ENCODE measurements at regions not wholly inside any gene's neighbourhood (a gene's known extent, or its start where the extent isn't known, plus 50 kb on each side); places are given as distances from the start of the nearest gene placed in this dataset.

GRCh38 chr13:42484386-42484785, 89.6 kb upstream of the TNFSF11 start:
- Histone ChIP-seq H3K27ac (no peak overlapping the region), H3K4me1 (no peaks in the 10 kb centered on the region), H3K27me3 (no peaks in the 10 kb centered on the region), H3K36me3 (no peaks in the 10 kb centered on the region), H3K4me3 (no peak overlapping the region), H3K9me3 (no peaks in the 10 kb centered on the region)
- DNase-seq (no peak), ATAC-seq (no peak)
- TF ChIP-seq CTCF (IDR thresholded peaks at IDR 0.05) = no peak
- intact Hi-C loops (cut with DNase I) = no loop called here

- H3K4me3 ChIP-seq = no peak overlapping the region
- no peak for DNase-seq
- H3K9me3 ChIP-seq = no peaks in the 10 kb centered on the region
- ATAC-seq = no peak
- no peak overlapping the region for H3K27ac ChIP-seq
- no peaks in the 10 kb centered on the region for H3K36me3 ChIP-seq
- H3K4me1 ChIP-seq = no peaks in the 10 kb centered on the region
- TF ChIP-seq CTCF (IDR thresholded peaks at IDR 0.05) = no peak
- intact Hi-C loops (cut with DNase I) = no loop called here
- H3K27me3 ChIP-seq = no peaks in the 10 kb centered on the region
These were observed 88.7 kb upstream of the TNFSF11 start for GRCh38 chr13:42485272-42485671.

GRCh38 chr13:42486711-42487198, 87.2 kb upstream of the TNFSF11 start:
- intact Hi-C loops (cut with DNase I) = no loop called here
- no peak for ATAC-seq
- Histone ChIP-seq H3K4me3 (no peak overlapping the region), H3K36me3 (no peaks in the 10 kb centered on the region), H3K4me1 (no peaks in the 10 kb centered on the region), H3K27me3 (no peaks in the 10 kb centered on the region), H3K27ac (no peak overlapping the region), H3K9me3 (no peaks in the 10 kb centered on the region)
- no peak for DNase-seq
- TF ChIP-seq CTCF (IDR thresholded peaks at IDR 0.05) = no peak

- H3K4me1 ChIP-seq = no peaks in the 10 kb centered on the region
- H3K4me3 ChIP-seq = no peak overlapping the region
- no peak for TF ChIP-seq CTCF (IDR thresholded peaks at IDR 0.05)
- H3K9me3 ChIP-seq = no peaks in the 10 kb centered on the region
- intact Hi-C loops (cut with DNase I) = no loop called here
- DNase-seq (no peak), ATAC-seq (no peak)
- no peak overlapping the region for H3K27ac ChIP-seq
- H3K36me3 ChIP-seq = no peaks in the 10 kb centered on the region
- no peaks in the 10 kb centered on the region for H3K27me3 ChIP-seq
These were observed 86.7 kb upstream of the TNFSF11 start for GRCh38 chr13:42487221-42487620.

- Histone ChIP-seq H3K4me1 (no peaks in the 10 kb centered on the region), H3K4me3 (no peak overlapping the region), H3K27me3 (no peaks in the 10 kb centered on the region), H3K9me3 (no peaks in the 10 kb centered on the region), H3K36me3 (no peaks in the 10 kb centered on the region), H3K27ac (no peak overlapping the region)
- DNase-seq = no peak
- intact Hi-C loops (cut with DNase I) = no loop called here
- no peak for TF ChIP-seq CTCF (IDR thresholded peaks at IDR 0.05)
- ATAC-seq = no peak
These were observed 83.3 kb upstream of the TNFSF11 start for GRCh38 chr13:42490676-42491075.

GRCh38 chr13:42492372-42492920, 81.5 kb upstream of the TNFSF11 start:
- H3K36me3 ChIP-seq = no peaks in the 10 kb centered on the region
- H3K4me3 ChIP-seq = no peak overlapping the region
- no peak overlapping the region for H3K27ac ChIP-seq
- DNase-seq (no peak), ATAC-seq (no peak)
- H3K9me3 ChIP-seq = no peaks in the 10 kb centered on the region
- H3K4me1 ChIP-seq = no peaks in the 10 kb centered on the region
- H3K27me3 ChIP-seq = no peaks in the 10 kb centered on the region
- intact Hi-C loops (cut with DNase I) = no loop called here
- TF ChIP-seq CTCF (IDR thresholded peaks at IDR 0.05) = no peak

Data from upper lobe of right lung (tissue), 1 donor.